ENCODE measurements at regions not wholly inside any gene's neighbourhood (a gene's known extent, or its start where the extent isn't known, plus 50 kb on each side); places are given as distances from the start of the nearest gene placed in this dataset.

- TF ChIP-seq, protein P1, sequence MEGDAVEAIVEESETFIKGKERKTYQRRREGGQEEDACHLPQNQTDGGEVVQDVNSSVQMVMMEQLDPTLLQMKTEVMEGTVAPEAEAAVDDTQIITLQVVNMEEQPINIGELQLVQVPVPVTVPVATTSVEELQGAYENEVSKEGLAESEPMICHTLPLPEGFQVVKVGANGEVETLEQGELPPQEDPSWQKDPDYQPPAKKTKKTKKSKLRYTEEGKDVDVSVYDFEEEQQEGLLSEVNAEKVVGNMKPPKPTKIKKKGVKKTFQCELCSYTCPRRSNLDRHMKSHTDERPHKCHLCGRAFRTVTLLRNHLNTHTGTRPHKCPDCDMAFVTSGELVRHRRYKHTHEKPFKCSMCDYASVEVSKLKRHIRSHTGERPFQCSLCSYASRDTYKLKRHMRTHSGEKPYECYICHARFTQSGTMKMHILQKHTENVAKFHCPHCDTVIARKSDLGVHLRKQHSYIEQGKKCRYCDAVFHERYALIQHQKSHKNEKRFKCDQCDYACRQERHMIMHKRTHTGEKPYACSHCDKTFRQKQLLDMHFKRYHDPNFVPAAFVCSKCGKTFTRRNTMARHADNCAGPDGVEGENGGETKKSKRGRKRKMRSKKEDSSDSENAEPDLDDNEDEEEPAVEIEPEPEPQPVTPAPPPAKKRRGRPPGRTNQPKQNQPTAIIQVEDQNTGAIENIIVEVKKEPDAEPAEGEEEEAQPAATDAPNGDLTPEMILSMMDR (IDR thresholded peaks at IDR 0.05): no peak
- TF ChIP-seq POLR2A (IDR thresholded peaks at IDR 0.05): no peak
Measured at GRCh38 chr2:139940686-139941085, 1160.5 kb upstream of the NXPH2 start.
